Ectodermal cell (in vitro differentiated cells): ENCODE measurements at regions not wholly inside any gene's neighbourhood (a gene's known extent, or its start where the extent isn't known, plus 50 kb on each side); places are given as distances from the start of the nearest gene placed in this dataset.
"Not testable (repeated sequence)": the region's sequence is repeated elsewhere in the genome, so short reads cannot be mapped to it uniquely, and the experiment has no call there.

Source experiments
- H3K27ac ChIP-seq: 2 replicates; pipeline ENCODE4 v1.7.0; 2013; ENCODE audit warnings: mild to moderate bottlenecking, low read depth, low read length; ENCODE audit not compliant: insufficient read depth, poor library complexity, severe bottlenecking
- H3K27me3 ChIP-seq: 2 replicates; pipeline ENCODE4 v1.7.0; 2013; ENCODE audit warnings: mild to moderate bottlenecking, low read length; ENCODE audit not compliant: insufficient read depth, control insufficient read depth, poor library complexity, severe bottlenecking
- H3K36me3 ChIP-seq: one replicate; pipeline ENCODE4 v1.7.0; 2013; ENCODE audit warnings: low read length; ENCODE audit not compliant: control insufficient read depth, insufficient read depth
- H3K4me1 ChIP-seq: one replicate; pipeline ENCODE4 v1.7.0; 2013; ENCODE audit warnings: low read length; ENCODE audit not compliant: control insufficient read depth, insufficient read depth
- H3K4me3 ChIP-seq: 2 replicates; pipeline ENCODE4 v1.7.0; 2013; ENCODE audit warnings: low read depth, low read length, control low read depth; ENCODE audit not compliant: insufficient read depth
- H3K9me3 ChIP-seq: 2 replicates; pipeline ENCODE4 v1.7.0; 2013; ENCODE audit warnings: mild to moderate bottlenecking, low read length, moderate library complexity; ENCODE audit not compliant: control insufficient read depth
- WGBS, 2 experiments: methylation state at CpG; one replicate each; pipeline ENCODE4 v1.1.7; 2013; ENCODE audit warnings: missing lambda C conversion rate in 2 of 2; 5-methylcytosine and 5-hydroxymethylcytosine counted together

DNA sequence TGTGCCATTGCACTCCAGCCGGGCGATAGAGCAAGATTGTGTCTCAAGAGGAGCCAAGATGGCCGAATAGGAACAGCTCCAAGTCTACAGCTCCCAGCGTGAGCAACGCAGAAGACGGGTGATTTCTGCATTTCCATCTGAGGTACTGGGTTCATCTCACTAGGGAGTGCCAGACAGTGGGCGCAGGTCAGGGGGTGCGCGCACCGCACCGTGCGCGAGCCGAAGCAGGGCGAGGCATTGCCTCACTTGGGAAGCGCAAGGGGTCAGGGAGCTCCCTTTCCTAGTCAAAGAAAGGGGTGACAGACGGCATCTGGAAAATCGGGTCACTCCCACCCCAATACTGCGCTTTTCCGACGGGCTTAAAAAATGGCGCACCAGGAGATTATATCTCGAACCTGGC lies 1083.7 kb upstream of the CDH8 start:
- WGBS, 2 experiments = 94 to 96% methylated on average over 23 of the region's 23 CpGs
- H3K9me3 ChIP-seq, H3K27ac ChIP-seq, H3K36me3 ChIP-seq, H3K4me3 ChIP-seq, H3K4me1 ChIP-seq, H3K27me3 ChIP-seq: not testable (repeated sequence)

DNA sequence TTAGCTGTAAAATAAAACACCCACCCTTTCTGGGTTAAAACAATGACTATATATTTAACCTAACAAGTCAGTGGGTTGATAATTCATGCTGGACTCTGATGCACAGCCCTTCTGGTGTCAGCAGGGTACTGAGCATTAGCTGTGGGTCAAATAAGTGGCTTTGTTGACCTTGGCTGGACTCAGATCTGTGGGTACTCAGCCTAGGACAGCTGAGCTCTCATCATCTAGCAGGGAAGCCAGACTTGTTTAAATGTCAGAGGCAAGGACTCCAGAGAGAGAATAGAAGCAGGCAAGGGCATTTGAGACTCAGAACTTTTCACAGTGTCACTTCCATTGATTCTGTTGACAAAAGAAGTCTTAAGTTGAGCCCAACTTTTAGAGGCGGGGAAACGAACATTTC lies 1063.8 kb upstream of the CDH8 start:
- Histone ChIP-seq H3K9me3 (no peaks in the 10 kb centered on the region), H3K4me3 (no peak overlapping the region), H3K4me1 (no peaks in the 10 kb centered on the region), H3K27me3 (no peaks in the 10 kb centered on the region), H3K36me3 (no peaks in the 10 kb centered on the region), H3K27ac (no peak overlapping the region)
- 78 to 89% methylated on average over 2 of the region's 2 CpGs for whole genome bisulfite sequencing, 2 experiments

DNA sequence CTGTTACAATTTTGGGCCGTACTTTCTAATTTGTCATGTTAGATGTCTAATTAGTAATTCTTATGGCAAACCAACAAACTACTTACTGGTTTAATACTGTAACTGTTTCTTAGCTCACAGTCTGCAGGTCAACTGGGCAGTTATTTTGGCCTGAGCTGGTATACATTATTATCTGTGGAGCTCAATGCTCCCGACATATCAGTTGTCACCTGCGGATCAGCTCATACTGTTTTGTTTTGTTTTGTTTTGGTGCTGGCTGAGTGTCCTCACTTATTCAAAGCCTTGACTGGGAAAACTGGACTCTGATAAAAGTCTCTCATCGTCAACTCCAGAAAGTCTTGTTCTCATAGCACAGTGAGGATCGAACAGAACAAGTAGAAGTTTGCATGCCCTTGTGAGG lies 1060.6 kb upstream of the CDH8 start:
- Histone ChIP-seq H3K9me3 (no peaks in the 10 kb centered on the region), H3K36me3 (no peaks in the 10 kb centered on the region), H3K4me1 (no peaks in the 10 kb centered on the region), H3K27me3 (no peaks in the 10 kb centered on the region), H3K27ac (no peak overlapping the region), H3K4me3 (no peak overlapping the region)
- 97 to 100% methylated on average over 4 of the region's 5 CpGs for WGBS, 2 experiments

DNA sequence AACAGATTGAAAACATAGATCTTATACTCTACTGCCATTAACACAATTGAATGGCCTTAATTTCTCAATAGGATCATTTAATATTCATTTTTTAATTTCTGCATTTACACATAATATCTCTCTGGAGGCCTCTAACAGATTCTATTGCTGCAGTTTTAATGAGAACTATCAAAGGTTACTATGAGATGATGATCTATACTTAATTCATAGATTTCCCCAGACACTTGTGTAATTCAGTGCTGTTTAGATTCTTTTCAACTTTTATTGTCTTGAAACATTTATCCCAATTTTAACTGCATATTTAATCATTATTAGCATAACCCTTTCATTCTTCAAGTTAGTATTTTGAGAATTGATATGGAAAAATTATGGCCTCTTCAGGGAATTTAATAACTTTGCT lies 1056.5 kb upstream of the CDH8 start:
- Histone ChIP-seq H3K27me3 (no peaks in the 10 kb centered on the region), H3K36me3 (no peaks in the 10 kb centered on the region), H3K4me1 (no peaks in the 10 kb centered on the region), H3K27ac (no peak overlapping the region), H3K9me3 (no peaks in the 10 kb centered on the region), H3K4me3 (no peak overlapping the region)

DNA sequence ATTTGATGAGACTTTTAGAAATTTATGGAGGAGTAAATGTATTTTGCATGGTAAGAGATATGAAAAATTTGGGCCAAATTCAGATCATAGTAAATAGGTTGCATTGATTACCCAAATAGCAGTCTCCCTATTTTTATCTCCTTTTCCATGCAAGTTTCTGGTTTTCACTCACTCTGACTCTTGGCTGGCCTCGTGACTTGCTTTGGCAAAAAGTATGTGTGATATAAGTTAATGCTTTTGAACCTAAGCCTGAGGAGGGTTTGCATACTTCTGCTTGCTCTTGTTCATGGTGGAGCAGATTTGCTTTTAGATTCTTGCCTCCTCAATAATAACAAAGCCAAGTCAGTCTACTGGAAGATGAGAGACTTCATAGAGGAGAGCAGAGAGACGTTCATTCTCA lies 1045.9 kb upstream of the CDH8 start:
- Histone ChIP-seq H3K4me3 (no peak overlapping the region), H3K4me1 (no peaks in the 10 kb centered on the region), H3K9me3 (no peaks in the 10 kb centered on the region), H3K36me3 (no peaks in the 10 kb centered on the region), H3K27ac (no peak overlapping the region), H3K27me3 (no peaks in the 10 kb centered on the region)
- WGBS, 2 experiments = 79 to 95% methylated on average over 1 to 2 of the region's 2 CpGs

DNA sequence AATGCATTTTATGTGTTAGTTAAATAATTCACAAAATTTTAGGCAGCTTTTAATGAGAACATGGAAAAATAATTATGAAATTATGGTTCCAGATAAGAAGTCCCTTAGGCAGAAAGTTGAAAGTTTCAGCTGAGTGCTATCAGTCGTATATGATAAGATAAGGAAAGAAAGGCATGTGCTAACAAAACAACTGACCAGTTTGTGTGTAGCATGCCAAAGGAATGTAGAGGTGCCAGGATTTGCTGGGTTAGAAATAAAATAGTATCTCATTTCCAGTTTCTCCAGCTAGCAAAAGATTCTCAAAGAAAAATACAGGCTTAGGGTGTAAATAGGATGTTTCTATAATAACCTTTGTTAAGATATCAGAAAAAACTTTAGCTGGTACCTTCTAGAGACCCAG lies 1044.5 kb upstream of the CDH8 start:
- Histone ChIP-seq H3K36me3 (no peaks in the 10 kb centered on the region), H3K27ac (no peak overlapping the region), H3K27me3 (no peaks in the 10 kb centered on the region), H3K9me3 (no peaks in the 10 kb centered on the region), H3K4me3 (no peak overlapping the region), H3K4me1 (no peaks in the 10 kb centered on the region)
- WGBS, 2 experiments = 91 to 98% methylated on average over 1 of the region's 1 CpG

DNA sequence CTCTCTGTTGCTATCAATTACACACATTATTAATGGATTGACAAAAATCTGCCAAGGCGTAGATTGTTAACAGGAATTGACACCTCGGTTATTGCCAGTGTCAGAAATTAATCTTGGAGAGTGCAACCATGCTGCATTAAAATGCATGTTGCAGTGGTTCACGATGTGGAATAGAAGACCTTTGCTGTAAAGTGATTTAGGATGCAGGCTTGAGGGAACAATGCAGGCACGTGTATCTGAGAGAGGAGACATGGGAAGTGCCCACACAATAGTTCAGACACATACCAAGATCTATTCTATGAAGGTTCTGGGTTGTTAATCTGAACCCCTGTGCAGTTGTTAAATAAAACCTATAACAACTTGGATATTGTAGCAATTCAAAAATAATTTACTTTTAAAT lies 1032.8 kb upstream of the CDH8 start:
- Histone ChIP-seq H3K4me3 (no peak overlapping the region), H3K36me3 (no peaks in the 10 kb centered on the region), H3K27ac (no peak overlapping the region), H3K27me3 (no peaks in the 10 kb centered on the region), H3K9me3 (no peaks in the 10 kb centered on the region), H3K4me1 (no peaks in the 10 kb centered on the region)
- 69 to 78% methylated on average over 4 of the region's 4 CpGs for WGBS, 2 experiments

DNA sequence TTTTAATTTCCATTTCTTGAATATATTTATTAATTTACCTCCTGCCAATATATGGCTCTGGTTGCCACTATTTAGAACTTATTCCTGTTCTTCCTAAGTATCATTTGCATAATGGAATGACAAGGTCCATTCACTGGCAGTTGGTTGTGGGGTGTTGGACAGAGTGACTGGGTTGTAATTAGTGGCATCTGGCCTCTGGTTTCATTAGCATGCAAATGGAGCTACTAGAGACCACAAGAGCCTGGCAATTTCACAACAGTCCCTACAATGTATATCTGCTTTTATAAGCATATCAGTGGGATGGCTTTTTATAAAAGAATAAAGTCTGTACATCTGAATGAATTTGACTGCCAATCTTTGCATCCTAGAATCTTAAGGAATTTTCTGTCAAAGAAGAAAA lies 1030.9 kb upstream of the CDH8 start:
- no peak overlapping the region for H3K27ac ChIP-seq
- no peak overlapping the region for H3K4me3 ChIP-seq
- no peaks in the 10 kb centered on the region for H3K9me3 ChIP-seq
- H3K27me3 ChIP-seq = no peaks in the 10 kb centered on the region
- no peaks in the 10 kb centered on the region for H3K36me3 ChIP-seq
- no peaks in the 10 kb centered on the region for H3K4me1 ChIP-seq

DNA sequence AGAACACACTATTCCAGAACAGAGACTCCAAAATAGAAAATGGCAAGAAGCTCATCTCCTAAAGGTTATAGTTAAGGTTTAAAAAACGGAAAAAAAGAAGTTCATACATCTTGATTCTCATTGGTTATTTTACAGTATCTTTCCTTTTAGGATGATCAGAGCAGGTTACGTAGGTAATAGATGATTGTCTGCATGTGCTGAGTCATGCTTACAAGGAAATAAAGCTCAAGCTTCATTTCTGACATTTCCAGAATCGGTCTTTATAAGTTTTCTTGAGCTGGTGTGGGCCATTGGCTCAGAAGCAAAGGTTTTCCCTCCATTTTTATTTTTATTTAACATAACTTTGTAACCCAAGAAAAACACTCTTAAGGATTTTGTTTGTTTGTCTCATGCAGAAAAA lies 1030.3 kb upstream of the CDH8 start:
- H3K4me3 ChIP-seq = no peak overlapping the region
- no peaks in the 10 kb centered on the region for H3K36me3 ChIP-seq
- no peaks in the 10 kb centered on the region for H3K27me3 ChIP-seq
- H3K4me1 ChIP-seq = no peaks in the 10 kb centered on the region
- H3K27ac ChIP-seq = no peak overlapping the region
- 86 to 89% methylated on average over 3 of the region's 3 CpGs for WGBS, 2 experiments
- no peaks in the 10 kb centered on the region for H3K9me3 ChIP-seq

DNA sequence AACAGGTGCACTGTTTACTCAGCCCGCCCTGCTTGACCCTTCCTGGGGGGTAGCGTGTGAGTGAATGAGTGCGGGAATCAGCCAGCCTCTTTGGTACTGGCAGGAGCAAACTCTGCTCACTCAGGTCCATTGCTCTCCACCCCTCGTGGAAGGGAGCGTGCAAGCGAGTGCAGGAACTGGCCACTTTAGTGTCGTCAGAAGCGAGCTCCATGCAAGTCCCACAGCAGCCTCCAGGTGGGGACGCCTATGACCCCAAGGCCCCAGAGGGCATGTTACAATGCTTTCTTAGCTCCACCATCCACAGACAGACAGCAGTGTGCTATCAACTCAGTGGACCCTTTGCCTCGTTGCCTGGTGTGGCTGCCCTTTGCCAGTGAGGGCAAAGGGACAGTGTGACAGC lies 1025.1 kb upstream of the CDH8 start:
- Histone ChIP-seq H3K36me3 (no peaks in the 10 kb centered on the region), H3K27me3 (no peaks in the 10 kb centered on the region), H3K4me1 (no peaks in the 10 kb centered on the region), H3K27ac (no peak overlapping the region), H3K9me3 (no peaks in the 10 kb centered on the region), H3K4me3 (no peak overlapping the region)
- 94% methylated on average over 10 of the region's 10 CpGs for WGBS, 2 experiments

DNA sequence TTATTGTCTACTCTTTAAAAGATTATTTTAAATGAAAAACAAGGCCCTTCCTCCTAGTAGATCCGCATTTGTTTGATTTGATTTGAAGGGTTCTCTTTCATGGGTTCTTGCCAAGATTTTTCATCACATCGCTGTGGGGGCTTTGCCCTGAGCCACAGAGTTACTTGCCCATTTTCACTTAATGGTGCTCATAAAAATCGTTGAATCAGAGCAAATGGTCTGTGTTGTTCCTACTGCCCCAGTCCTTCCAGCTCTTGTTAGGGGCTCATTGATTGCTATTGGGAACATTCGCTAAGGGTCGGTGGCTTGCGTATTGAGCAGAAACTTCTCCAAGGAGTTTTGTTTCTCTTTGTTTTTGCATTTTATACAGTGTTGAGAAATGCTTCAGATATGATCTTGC lies 1023.4 kb upstream of the CDH8 start:
- H3K36me3 ChIP-seq = no peaks in the 10 kb centered on the region
- H3K4me1 ChIP-seq = no peaks in the 10 kb centered on the region
- 95 to 97% methylated on average over 4 to 6 of the region's 6 CpGs for WGBS, 2 experiments
- no peak overlapping the region for H3K4me3 ChIP-seq
- no peaks in the 10 kb centered on the region for H3K9me3 ChIP-seq
- no peaks in the 10 kb centered on the region for H3K27me3 ChIP-seq
- H3K27ac ChIP-seq = no peak overlapping the region
